ENCODE measurements at regions not wholly inside any gene's neighbourhood (a gene's known extent, or its start where the extent isn't known, plus 50 kb on each side); places are given as distances from the start of the nearest gene placed in this dataset.
"Not testable (repeated sequence)": the region's sequence is repeated elsewhere in the genome, so short reads cannot be mapped to it uniquely, and the experiment has no call there.

DNA sequence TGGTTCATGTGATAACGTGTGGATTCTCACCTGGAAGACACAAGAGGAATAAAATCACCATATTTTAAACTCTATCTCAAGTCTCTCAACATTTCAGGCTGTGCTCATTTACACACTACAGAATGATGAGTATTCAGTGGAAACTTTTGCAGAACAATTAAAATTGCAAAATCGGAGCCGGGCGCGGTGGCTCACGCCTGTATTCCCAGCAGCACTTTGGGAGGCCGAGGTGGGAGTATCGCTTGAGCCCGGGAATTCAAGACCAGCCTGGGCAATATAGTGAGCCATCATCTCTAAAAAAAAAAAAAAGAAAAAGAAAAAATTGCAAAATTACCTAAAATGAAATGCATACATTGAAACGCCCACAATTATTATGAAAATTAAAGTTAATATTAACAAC lies 825.9 kb downstream of the KCNJ18 start:
- Histone ChIP-seq H3K4me3 (no peak overlapping the region), H3K27ac (no peak overlapping the region)
- intact Hi-C loops (cut with DNase I; ENCODE audit: low total_unique reads) = no loop called here

GRCh38 chr17:22548873-22549272 lies 856.5 kb downstream of the KCNJ18 start:
- H3K9me3 ChIP-seq; intact Hi-C loops (cut with DNase I; ENCODE audit: low total_unique reads); H3K36me3 ChIP-seq; ATAC-seq; H3K27me3 ChIP-seq; DNase-seq; H3K27ac ChIP-seq; in situ Hi-C loops (cut with MboI; ENCODE audit: low sequenced_read_pairs in 4 of 4); H3K4me3 ChIP-seq; H3K4me1 ChIP-seq: not testable (repeated sequence)

More for the DNA sequence above, 825.9 kb downstream of the KCNJ18 start:
- Histone ChIP-seq H3K36me3 (no peaks in the 10 kb centered on the region), H3K9me3 (no peaks in the 10 kb centered on the region), H3K27me3 (no peaks in the 10 kb centered on the region), H3K4me1 (no peaks in the 10 kb centered on the region)
- TF ChIP-seq, protein P1, sequence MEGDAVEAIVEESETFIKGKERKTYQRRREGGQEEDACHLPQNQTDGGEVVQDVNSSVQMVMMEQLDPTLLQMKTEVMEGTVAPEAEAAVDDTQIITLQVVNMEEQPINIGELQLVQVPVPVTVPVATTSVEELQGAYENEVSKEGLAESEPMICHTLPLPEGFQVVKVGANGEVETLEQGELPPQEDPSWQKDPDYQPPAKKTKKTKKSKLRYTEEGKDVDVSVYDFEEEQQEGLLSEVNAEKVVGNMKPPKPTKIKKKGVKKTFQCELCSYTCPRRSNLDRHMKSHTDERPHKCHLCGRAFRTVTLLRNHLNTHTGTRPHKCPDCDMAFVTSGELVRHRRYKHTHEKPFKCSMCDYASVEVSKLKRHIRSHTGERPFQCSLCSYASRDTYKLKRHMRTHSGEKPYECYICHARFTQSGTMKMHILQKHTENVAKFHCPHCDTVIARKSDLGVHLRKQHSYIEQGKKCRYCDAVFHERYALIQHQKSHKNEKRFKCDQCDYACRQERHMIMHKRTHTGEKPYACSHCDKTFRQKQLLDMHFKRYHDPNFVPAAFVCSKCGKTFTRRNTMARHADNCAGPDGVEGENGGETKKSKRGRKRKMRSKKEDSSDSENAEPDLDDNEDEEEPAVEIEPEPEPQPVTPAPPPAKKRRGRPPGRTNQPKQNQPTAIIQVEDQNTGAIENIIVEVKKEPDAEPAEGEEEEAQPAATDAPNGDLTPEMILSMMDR (IDR thresholded peaks at IDR 0.05 in 4 of 5, conservative IDR thresholded peaks at IDR 0.05 in 1 of 5) = no peak
- no peak for TF ChIP-seq POLR2A (IDR thresholded peaks at IDR 0.05)
- DNase-seq (no peak), ATAC-seq (no peak)
- in situ Hi-C loops (cut with MboI; ENCODE audit: low sequenced_read_pairs in 4 of 4) = no loop called here

DNA sequence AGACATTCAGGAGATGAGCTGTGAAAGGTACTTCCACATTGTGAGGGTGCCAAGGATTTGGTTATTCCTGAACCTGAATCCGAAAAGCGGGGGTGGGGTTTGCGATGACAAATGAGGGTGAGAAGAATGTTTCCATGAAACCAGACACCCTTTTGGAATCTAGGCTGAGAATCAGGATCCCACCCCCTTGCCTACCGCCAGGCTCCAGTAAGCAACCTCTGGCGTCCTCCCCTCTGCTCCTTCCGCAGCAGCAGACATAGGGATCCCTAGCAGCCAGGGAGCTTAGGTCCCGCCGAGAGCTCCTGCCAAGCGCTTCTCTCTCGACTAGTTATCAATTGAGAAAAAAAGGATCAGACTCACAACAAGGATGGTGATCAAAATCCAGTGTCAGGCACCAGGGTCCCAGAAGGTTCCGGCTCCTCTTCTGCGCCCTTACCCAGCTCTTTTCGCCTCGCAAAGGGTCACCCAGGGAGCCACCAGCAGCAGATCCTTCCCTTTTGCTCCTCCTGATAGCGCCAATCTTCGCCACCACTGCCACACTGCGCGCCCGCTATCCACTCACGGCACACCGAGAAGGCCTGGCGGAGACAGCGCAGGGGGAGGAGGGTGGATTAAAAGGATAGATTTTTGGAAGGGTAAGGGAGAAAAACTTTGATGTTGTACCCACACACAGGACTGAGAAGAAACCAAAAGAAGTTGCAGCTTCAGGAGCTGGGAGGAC lies 859.5 kb downstream of the KCNJ18 start:
- in situ Hi-C loops (cut with MboI; ENCODE audit: low sequenced_read_pairs in 4 of 4); intact Hi-C loops (cut with DNase I; ENCODE audit: low total_unique reads); H3K9me3 ChIP-seq: not testable (repeated sequence)

GRCh38 chr17:22569459-22570143 lies 877.3 kb downstream of the KCNJ18 start:
- no peak overlapping the region for H3K27ac ChIP-seq
- DNase-seq (no peak), ATAC-seq (no peak)
- no peak overlapping the region for H3K4me3 ChIP-seq
- H3K9me3 ChIP-seq = no peaks in the 10 kb centered on the region
- no peaks in the 10 kb centered on the region for H3K36me3 ChIP-seq
- no peaks in the 10 kb centered on the region for H3K27me3 ChIP-seq
- TF ChIP-seq, protein P1 (IDR thresholded peaks at IDR 0.05 in 4 of 5, conservative IDR thresholded peaks at IDR 0.05 in 1 of 5) = no peak
- TF ChIP-seq POLR2A (IDR thresholded peaks at IDR 0.05) = no peak
- intact Hi-C loops (cut with DNase I; ENCODE audit: low total_unique reads) = no loop called here
- in situ Hi-C loops (cut with MboI; ENCODE audit: low sequenced_read_pairs in 4 of 4) = no loop called here
- H3K4me1 ChIP-seq = no peaks in the 10 kb centered on the region

More for the DNA sequence above, 859.5 kb downstream of the KCNJ18 start:
- H3K27me3 ChIP-seq, H3K27ac ChIP-seq, DNase-seq, H3K4me1 ChIP-seq, ATAC-seq, H3K4me3 ChIP-seq, H3K36me3 ChIP-seq: not testable (repeated sequence)

- no peaks in the 10 kb centered on the region for H3K4me1 ChIP-seq
- no peak overlapping the region for H3K4me3 ChIP-seq
- no peak for ATAC-seq
- no peaks in the 10 kb centered on the region for H3K9me3 ChIP-seq
- TF ChIP-seq, protein P1 (IDR thresholded peaks at IDR 0.05 in 4 of 5, conservative IDR thresholded peaks at IDR 0.05 in 1 of 5) = no peak
- no peak for TF ChIP-seq POLR2A (IDR thresholded peaks at IDR 0.05)
- no peaks in the 10 kb centered on the region for H3K27me3 ChIP-seq
- no peaks in the 10 kb centered on the region for H3K36me3 ChIP-seq
- DNase-seq = no peak
- no peak overlapping the region for H3K27ac ChIP-seq
- intact Hi-C loops (cut with DNase I; ENCODE audit: low total_unique reads) (no loop called here), in situ Hi-C loops (cut with MboI; ENCODE audit: low sequenced_read_pairs in 4 of 4) (no loop called here)
Observed at GRCh38 chr17:22570144-22570845, 878.0 kb downstream of the KCNJ18 start.
